ENCODE measurements at regions not wholly inside any gene's neighbourhood (a gene's known extent, or its start where the extent isn't known, plus 50 kb on each side); places are given as distances from the start of the nearest gene placed in this dataset.

GRCh38 chr15:66641485-66642315 lies 60.3 kb upstream of the SMAD6 start:
- Histone ChIP-seq H3K36me3 (ENCODE audit: control insufficient read depth, insufficient read depth, low read length) (no peaks in the 10 kb centered on the region), H3K9me3 (ENCODE audit: control insufficient read depth, insufficient read depth, low read length) (no peaks in the 10 kb centered on the region), H3K27me3 (ENCODE audit: control insufficient read depth, insufficient read depth, low read length) (no peaks in the 10 kb centered on the region), H3K4me1 (ENCODE audit: control insufficient read depth, insufficient read depth, low read length) (no peaks in the 10 kb centered on the region), H3K9ac (ENCODE audit: low read depth, low read length) (no peak overlapping the region), H3K4me3 (ENCODE audit: low read depth, low read length) (no peak overlapping the region)

DNA sequence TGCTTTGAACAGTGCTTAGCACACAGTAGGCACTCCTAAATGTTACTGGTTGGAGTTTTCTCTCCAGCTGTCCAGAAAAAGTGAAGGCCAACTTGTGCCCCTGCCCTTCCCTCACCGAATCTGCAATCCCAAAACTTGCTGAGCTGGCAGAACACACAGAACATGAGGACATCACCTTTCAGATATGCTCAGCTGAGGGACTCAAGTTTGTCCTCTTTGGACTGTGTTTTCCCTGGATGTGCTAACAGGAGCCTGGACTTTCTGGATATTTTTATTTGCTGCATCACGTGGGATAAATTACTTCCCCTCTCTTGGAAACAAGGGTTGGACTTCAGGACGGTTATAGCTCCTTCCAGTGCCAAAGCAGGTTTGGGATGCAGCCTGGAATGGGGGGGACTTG lies 59.5 kb upstream of the SMAD6 start:
- no peaks in the 10 kb centered on the region for H3K4me1 ChIP-seq (ENCODE audit: control insufficient read depth, insufficient read depth, low read length)
- H3K36me3 ChIP-seq (ENCODE audit: control insufficient read depth, insufficient read depth, low read length) = no peaks in the 10 kb centered on the region
- H3K9me3 ChIP-seq (ENCODE audit: control insufficient read depth, insufficient read depth, low read length) = no peaks in the 10 kb centered on the region
- no peak overlapping the region for H3K4me3 ChIP-seq (ENCODE audit: low read depth, low read length)
- no peak overlapping the region for H3K9ac ChIP-seq (ENCODE audit: low read depth, low read length)
- no peaks in the 10 kb centered on the region for H3K27me3 ChIP-seq (ENCODE audit: control insufficient read depth, insufficient read depth, low read length)

- Histone ChIP-seq H3K27me3 (ENCODE audit: control insufficient read depth, insufficient read depth, low read length) (no peaks in the 10 kb centered on the region), H3K4me3 (ENCODE audit: low read depth, low read length) (no peak overlapping the region), H3K4me1 (ENCODE audit: control insufficient read depth, insufficient read depth, low read length) (no peaks in the 10 kb centered on the region), H3K36me3 (ENCODE audit: control insufficient read depth, insufficient read depth, low read length) (no peaks in the 10 kb centered on the region), H3K9ac (ENCODE audit: low read depth, low read length) (no peak overlapping the region), H3K9me3 (ENCODE audit: control insufficient read depth, insufficient read depth, low read length) (no peaks in the 10 kb centered on the region)
Observed at GRCh38 chr15:66643033-66643432, 59.0 kb upstream of the SMAD6 start.

DNA sequence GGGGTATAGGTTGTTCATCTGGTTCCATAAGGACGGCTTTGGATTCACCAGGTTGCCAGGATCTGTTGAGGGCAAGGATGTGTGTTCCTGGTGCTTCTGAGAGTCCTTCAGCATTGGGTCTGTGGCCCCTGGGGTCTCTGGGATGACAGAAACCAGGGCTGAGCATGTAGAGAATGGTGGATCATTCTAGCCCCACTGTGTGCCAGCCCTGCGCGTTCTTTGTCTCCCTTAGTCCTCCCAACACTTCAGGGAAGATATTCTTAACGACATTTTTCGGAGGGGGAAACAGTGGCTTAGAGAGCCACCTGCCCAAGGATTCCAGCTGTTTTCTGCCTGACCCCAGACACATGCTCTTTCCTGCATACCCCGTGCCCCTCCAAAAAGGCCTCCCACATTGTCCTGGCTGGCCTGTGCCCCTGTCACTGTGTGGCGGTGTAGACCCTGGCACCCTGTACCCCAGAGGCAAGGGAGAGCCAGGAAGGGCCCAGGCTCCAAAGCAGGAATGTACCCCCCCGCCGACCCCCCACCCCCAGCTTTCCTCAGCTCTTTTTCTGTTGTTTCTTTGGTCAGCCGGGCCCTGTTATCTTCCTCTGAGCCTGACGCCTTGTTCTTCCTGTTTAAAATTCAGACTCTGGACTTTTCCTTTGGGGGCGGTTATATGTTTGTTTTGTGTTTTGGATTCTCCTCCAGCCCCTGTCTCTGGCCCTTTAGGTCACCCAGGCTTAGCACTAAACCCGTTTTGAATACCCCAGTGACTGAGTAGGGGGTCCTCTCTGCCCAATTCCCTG lies 57.8 kb upstream of the SMAD6 start:
- Histone ChIP-seq H3K27me3 (ENCODE audit: control insufficient read depth, insufficient read depth, low read length) (no peaks in the 10 kb centered on the region), H3K9ac (ENCODE audit: low read depth, low read length) (no peak overlapping the region), H3K4me1 (ENCODE audit: control insufficient read depth, insufficient read depth, low read length) (no peaks in the 10 kb centered on the region), H3K36me3 (ENCODE audit: control insufficient read depth, insufficient read depth, low read length) (no peaks in the 10 kb centered on the region), H3K9me3 (ENCODE audit: control insufficient read depth, insufficient read depth, low read length) (no peaks in the 10 kb centered on the region), H3K4me3 (ENCODE audit: low read depth, low read length) (no peak overlapping the region)

GRCh38 chr15:66644869-66645268 lies 57.2 kb upstream of the SMAD6 start:
- no peak overlapping the region for H3K9ac ChIP-seq (ENCODE audit: low read depth, low read length)
- H3K4me3 ChIP-seq (ENCODE audit: low read depth, low read length) = no peak overlapping the region
- H3K4me1 ChIP-seq (ENCODE audit: control insufficient read depth, insufficient read depth, low read length) = no peaks in the 10 kb centered on the region
- no peaks in the 10 kb centered on the region for H3K36me3 ChIP-seq (ENCODE audit: control insufficient read depth, insufficient read depth, low read length)
- H3K9me3 ChIP-seq (ENCODE audit: control insufficient read depth, insufficient read depth, low read length) = no peaks in the 10 kb centered on the region
- no peaks in the 10 kb centered on the region for H3K27me3 ChIP-seq (ENCODE audit: control insufficient read depth, insufficient read depth, low read length)

GRCh38 chr15:66646308-66646707 lies 55.7 kb upstream of the SMAD6 start:
- Histone ChIP-seq H3K9me3 (ENCODE audit: control insufficient read depth, insufficient read depth, low read length) (no peaks in the 10 kb centered on the region), H3K4me3 (ENCODE audit: low read depth, low read length) (no peak overlapping the region), H3K4me1 (ENCODE audit: control insufficient read depth, insufficient read depth, low read length) (no peaks in the 10 kb centered on the region), H3K36me3 (ENCODE audit: control insufficient read depth, insufficient read depth, low read length) (no peaks in the 10 kb centered on the region), H3K9ac (ENCODE audit: low read depth, low read length) (no peak overlapping the region), H3K27me3 (ENCODE audit: control insufficient read depth, insufficient read depth, low read length) (no peaks in the 10 kb centered on the region)

DNA sequence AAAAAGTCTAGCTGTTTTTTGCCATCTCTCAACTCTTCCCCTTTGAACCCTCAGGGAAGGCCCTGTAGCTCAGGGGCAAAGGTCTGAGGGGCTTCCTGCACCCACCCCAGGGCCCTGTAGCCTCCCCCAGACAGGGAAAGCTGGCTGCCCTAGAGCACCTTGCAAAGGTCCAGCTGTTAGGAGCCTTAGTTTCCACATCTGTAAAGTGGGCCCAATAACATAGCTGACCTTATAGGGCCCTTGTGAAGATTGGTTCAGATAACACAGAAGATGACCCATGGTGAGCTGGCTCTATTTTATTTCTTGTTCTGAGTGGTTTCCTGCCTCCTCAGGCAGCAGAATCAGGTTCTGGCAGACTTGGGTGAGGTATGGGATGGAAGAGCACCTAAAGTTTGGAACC lies 55.2 kb upstream of the SMAD6 start:
- Histone ChIP-seq H3K36me3 (ENCODE audit: control insufficient read depth, insufficient read depth, low read length) (no peaks in the 10 kb centered on the region), H3K9me3 (ENCODE audit: control insufficient read depth, insufficient read depth, low read length) (no peaks in the 10 kb centered on the region), H3K9ac (ENCODE audit: low read depth, low read length) (no peak overlapping the region), H3K4me3 (ENCODE audit: low read depth, low read length) (no peak overlapping the region), H3K4me1 (ENCODE audit: control insufficient read depth, insufficient read depth, low read length) (no peaks in the 10 kb centered on the region), H3K27me3 (ENCODE audit: control insufficient read depth, insufficient read depth, low read length) (no peaks in the 10 kb centered on the region)

DNA sequence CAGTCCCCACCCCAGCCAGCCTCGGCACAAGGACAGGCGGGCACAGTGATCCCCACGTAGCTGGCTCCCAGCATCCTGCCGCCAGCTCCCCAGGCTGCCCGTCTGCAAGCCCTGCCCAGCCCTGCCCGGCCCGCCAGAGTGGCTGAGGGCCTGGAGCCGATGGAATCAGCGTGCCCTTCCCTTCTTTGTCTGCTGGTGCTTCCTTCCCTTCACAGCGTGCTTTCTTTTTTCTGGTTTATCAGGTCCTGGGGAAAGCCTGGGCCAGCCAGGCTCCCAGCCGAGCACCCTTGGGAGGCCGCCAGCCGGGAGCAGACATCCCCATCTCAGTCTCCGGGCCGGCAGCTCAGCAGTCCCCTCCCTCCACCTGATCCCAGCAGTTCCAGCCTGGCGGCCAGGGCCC lies 54.7 kb upstream of the SMAD6 start:
- Histone ChIP-seq H3K9me3 (ENCODE audit: control insufficient read depth, insufficient read depth, low read length) (no peaks in the 10 kb centered on the region), H3K36me3 (ENCODE audit: control insufficient read depth, insufficient read depth, low read length) (no peaks in the 10 kb centered on the region), H3K4me3 (ENCODE audit: low read depth, low read length) (no peak overlapping the region), H3K9ac (ENCODE audit: low read depth, low read length) (no peak overlapping the region), H3K27me3 (ENCODE audit: control insufficient read depth, insufficient read depth, low read length) (no peaks in the 10 kb centered on the region), H3K4me1 (ENCODE audit: control insufficient read depth, insufficient read depth, low read length) (no peaks in the 10 kb centered on the region)

GRCh38 chr15:66648588-66648987 lies 53.4 kb upstream of the SMAD6 start:
- no peaks in the 10 kb centered on the region for H3K4me1 ChIP-seq (ENCODE audit: control insufficient read depth, insufficient read depth, low read length)
- no peak overlapping the region for H3K4me3 ChIP-seq (ENCODE audit: low read depth, low read length)
- H3K36me3 ChIP-seq (ENCODE audit: control insufficient read depth, insufficient read depth, low read length) = no peaks in the 10 kb centered on the region
- H3K9me3 ChIP-seq (ENCODE audit: control insufficient read depth, insufficient read depth, low read length) = no peaks in the 10 kb centered on the region
- no peaks in the 10 kb centered on the region for H3K27me3 ChIP-seq (ENCODE audit: control insufficient read depth, insufficient read depth, low read length)
- no peak overlapping the region for H3K9ac ChIP-seq (ENCODE audit: low read depth, low read length)

DNA sequence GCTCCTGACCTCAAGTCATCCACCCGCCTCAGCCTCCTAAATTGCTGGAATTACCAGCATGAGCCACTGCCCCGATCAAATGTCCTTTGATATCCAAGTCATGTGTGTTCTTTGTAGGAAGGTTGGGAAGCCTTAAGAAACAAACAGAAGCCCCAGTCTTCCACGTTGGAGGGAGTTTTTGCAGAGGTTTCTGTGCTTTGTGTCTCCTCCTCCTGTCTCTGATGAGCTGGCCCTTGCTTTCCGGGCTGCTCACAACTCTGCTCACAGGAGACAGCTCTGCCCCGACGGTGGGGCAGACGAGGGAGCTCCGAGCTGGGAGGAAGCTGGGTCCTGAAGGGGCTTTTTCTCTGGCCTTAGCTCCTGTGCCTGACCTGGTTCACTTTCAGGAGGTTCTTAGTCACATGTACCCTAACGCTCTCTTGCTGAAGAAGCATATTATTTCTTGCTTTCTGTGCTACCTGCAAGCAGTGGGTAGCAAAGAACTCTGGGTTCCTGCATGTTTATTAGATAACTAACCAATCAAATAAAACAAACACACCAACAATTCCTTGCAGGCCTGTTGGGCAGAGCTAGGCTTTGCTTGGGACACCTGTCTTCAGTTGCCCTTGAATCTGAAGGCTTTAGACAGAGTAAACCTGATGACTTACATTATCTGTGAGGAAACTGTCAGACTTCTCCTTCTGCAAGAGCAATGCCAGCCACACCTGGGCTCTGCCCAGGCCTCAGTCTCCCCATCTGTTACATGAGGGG lies 52.6 kb upstream of the SMAD6 start:
- no peak overlapping the region for H3K9ac ChIP-seq (ENCODE audit: low read depth, low read length)

DNA sequence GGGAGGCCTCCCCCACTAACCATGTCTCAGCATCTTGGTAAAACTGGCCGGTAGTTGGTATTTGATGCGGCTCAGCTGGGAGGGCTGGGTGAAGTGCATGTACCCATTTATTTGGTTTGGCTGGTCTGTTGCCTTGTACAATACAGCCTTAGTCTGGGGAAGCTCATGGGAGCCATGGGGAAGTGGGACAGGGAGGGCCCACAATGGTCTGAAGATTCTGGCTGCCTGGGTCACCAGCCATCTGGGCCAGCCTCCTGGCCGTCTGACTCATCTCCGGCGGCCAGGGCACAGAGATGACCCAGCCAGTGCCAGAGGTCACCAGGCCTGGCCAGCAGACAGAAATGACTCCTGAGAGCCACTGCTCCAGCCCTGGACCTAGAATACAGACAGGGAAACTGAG lies 51.6 kb upstream of the SMAD6 start:
- Histone ChIP-seq H3K9me3 (ENCODE audit: control insufficient read depth, insufficient read depth, low read length) (no peaks in the 10 kb centered on the region), H3K36me3 (ENCODE audit: control insufficient read depth, insufficient read depth, low read length) (no peaks in the 10 kb centered on the region), H3K27me3 (ENCODE audit: control insufficient read depth, insufficient read depth, low read length) (peaks cover 3% of the 10 kb centered on the region), H3K4me3 (ENCODE audit: low read depth, low read length) (no peak overlapping the region), H3K9ac (ENCODE audit: low read depth, low read length) (no peak overlapping the region), H3K4me1 (ENCODE audit: control insufficient read depth, insufficient read depth, low read length) (peaks cover 4% of the 10 kb centered on the region)

More for the DNA sequence above, 52.6 kb upstream of the SMAD6 start:
- Histone ChIP-seq H3K4me3 (ENCODE audit: low read depth, low read length) (no peak overlapping the region), H3K4me1 (ENCODE audit: control insufficient read depth, insufficient read depth, low read length) (peaks cover 2% of the 10 kb centered on the region), H3K9me3 (ENCODE audit: control insufficient read depth, insufficient read depth, low read length) (no peaks in the 10 kb centered on the region), H3K27me3 (ENCODE audit: control insufficient read depth, insufficient read depth, low read length) (peaks cover 3% of the 10 kb centered on the region), H3K36me3 (ENCODE audit: control insufficient read depth, insufficient read depth, low read length) (no peaks in the 10 kb centered on the region)

Measured in iPS-15b (cell line).